ENCODE measurements at regions not wholly inside any gene's neighbourhood (a gene's known extent, or its start where the extent isn't known, plus 50 kb on each side); places are given as distances from the start of the nearest gene placed in this dataset.
"Not testable (repeated sequence)": the region's sequence is repeated elsewhere in the genome, so short reads cannot be mapped to it uniquely, and the experiment has no call there.

DNA sequence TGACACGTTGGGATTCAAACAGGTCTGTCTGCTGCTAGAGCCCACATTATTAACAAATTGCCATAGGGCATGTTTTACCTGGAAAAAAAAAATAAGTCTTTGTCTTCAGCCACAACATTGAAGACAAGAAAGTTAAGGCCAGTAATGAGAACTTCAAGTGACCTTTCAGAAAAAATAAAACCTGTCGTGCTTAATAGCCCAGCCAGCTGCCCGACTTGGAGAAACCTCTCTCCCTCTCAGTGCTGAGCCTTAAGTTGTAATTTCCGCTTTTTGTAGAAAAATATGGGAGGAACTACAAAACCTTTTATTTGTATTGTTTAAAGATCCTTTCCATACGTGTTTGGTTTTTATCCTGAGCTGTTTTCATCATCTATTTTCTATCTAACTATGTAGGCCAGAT is 454.3 kb upstream of the SLITRK6 start:
- intact Hi-C loops (cut with DNase I); ATAC-seq (ENCODE audit: poor library complexity); DNase-seq: not testable (repeated sequence)

DNA sequence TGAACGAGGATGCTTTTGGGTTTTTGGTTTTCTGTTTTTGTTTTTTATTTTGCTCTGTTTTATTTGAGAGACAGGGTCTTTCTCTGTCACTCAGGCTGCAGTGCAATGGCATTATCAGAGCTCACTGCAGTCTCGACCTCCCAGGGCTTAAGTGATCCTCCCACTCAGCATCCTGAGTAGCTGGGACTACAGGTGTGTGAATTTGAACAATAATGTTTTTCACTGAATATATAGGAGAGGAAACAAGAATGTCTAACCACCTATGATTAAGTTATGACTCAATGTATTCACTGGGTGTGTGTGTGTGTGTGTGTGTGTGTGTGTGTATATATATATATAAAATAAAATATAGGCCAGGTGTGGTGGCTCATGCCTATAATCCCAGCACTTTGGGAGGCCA is 456.6 kb upstream of the SLITRK6 start:
- ATAC-seq (ENCODE audit: poor library complexity); DNase-seq; intact Hi-C loops (cut with DNase I): not testable (repeated sequence)

- ATAC-seq (ENCODE audit: poor library complexity) (no peak), DNase-seq (no peak)
- intact Hi-C loops (cut with DNase I): no loop called here
Measured at GRCh38 chr13:86269511-86269910, 470.3 kb upstream of the SLITRK6 start.

- no peak for ATAC-seq (ENCODE audit: poor library complexity)
- intact Hi-C loops (cut with DNase I): no loop called here
- no peak for DNase-seq
Measured at GRCh38 chr13:86282442-86282841, 483.2 kb upstream of the SLITRK6 start.

- intact Hi-C loops (cut with DNase I): no loop called here
- DNase-seq: no peak
- no peak for ATAC-seq (ENCODE audit: poor library complexity)
Measured at GRCh38 chr13:86283031-86283430, 483.8 kb upstream of the SLITRK6 start.

- DNase-seq (no peak), ATAC-seq (ENCODE audit: poor library complexity) (no peak)
- intact Hi-C loops (cut with DNase I): no loop called here
Measured at GRCh38 chr13:86298725-86299124, 499.5 kb upstream of the SLITRK6 start.

DNA sequence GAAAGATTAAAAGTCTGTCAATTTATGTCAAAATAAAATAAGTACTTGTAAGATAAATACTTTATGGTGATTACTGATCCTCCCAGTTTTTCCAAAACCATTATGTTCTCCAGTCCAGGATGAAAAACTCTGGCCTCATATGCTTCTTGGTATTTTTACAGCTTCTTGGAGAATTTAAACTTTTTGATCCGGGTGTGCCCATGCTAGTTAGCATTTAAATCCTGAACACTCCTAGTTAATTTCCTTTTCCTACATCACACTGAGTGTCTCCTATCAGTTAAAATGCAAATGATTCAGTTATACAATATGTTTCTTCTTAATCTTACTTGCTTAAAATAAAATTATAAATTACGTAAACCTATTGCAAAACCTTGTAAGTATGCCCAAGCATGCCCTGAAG is 499.9 kb upstream of the SLITRK6 start:
- DNase-seq (no peak), ATAC-seq (ENCODE audit: poor library complexity) (no peak)

DNA sequence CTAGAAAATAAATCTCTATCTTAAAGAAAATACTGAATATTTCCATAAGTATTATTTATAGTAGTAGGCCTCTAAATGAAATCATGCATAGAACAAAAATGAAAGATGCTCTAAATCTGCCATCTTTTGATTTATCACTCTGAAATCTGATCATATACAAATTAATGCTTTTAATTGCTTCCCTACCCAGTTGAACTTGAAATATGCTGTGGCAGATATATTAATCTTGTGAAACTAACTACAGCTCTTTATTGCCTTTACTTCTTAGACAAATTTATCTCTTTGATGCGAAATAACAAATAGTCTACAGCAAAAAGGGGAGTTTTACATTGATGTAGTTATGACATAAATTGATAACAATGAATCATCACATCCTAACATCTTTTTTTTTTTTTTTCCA is 510.7 kb upstream of the SLITRK6 start:
- ATAC-seq (ENCODE audit: poor library complexity) (no peak), DNase-seq (no peak)
- intact Hi-C loops (cut with DNase I): no loop called here

More for the DNA sequence above, 499.9 kb upstream of the SLITRK6 start:
- intact Hi-C loops (cut with DNase I): no loop called here

DNA sequence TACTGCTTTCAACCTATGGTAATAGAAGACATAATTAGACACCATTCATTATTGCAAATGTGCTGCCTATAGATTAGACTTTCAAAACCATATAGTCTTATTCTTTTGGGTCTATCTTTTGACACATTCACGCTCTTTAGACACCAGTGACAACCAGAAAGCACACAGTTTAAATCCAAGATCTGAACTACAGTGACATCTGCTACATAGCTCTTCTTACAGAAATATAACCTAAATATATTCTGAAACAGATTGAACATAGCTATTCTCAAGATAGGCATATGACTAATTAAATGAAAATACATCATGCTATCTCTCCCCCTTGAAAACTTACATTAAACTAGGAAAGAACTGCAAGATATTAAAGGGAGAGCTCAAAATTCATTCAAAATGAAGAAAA is 514.2 kb upstream of the SLITRK6 start:
- intact Hi-C loops (cut with DNase I): no loop called here
- ATAC-seq (ENCODE audit: poor library complexity): no peak
- no peak for DNase-seq

GRCh38 chr13:86318450-86318849 is 519.2 kb upstream of the SLITRK6 start:
- no peak for DNase-seq
- intact Hi-C loops (cut with DNase I): no loop called here
- ATAC-seq (ENCODE audit: poor library complexity): no peak

DNA sequence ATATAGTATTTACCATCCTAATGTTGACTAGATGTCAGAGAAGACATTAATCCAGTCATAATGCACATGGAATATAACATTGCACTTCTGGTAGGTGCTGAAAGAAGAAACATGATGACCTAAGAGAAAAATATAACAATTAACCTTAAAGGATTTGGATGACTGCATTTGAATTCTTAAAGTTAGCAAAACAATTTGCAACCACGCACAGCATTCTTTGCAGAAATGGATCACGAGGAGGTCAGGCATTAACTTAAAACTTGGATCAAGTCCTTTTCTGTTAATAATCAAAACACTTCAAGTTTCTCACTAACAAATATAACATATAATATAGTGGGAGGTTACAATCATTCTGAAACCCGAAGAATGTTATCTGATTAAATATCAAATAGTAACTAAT is 525.0 kb upstream of the SLITRK6 start:
- ATAC-seq (ENCODE audit: poor library complexity): no peak
- intact Hi-C loops (cut with DNase I): no loop called here

GRCh38 chr13:86355301-86355700 is 556.1 kb upstream of the SLITRK6 start:
- no peak for DNase-seq
- intact Hi-C loops (cut with DNase I): no loop called here
- ATAC-seq (ENCODE audit: poor library complexity): no peak

More for the DNA sequence above, 525.0 kb upstream of the SLITRK6 start:
- DNase-seq: no peak

DNA sequence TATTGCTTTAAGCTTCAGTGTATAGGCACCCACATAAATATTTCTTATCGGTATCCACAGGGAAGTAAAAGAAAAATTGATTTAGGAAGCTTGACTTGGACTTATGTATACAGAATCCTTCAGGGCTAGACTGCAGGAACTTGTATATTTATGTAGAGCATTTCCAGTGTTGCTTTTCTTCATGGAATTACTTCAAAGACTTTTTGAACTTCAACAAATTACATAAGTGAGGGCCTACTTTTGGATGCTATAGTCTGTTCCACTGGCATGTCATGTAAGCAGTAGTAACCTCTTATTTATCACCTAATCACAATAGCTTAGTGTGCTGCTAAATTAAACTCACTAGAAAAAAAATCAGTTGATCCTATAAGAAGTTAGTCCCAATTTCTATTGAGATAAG is 557.9 kb upstream of the SLITRK6 start:
- ATAC-seq (ENCODE audit: poor library complexity) (no peak), DNase-seq (no peak)
- intact Hi-C loops (cut with DNase I): no loop called here

DNA sequence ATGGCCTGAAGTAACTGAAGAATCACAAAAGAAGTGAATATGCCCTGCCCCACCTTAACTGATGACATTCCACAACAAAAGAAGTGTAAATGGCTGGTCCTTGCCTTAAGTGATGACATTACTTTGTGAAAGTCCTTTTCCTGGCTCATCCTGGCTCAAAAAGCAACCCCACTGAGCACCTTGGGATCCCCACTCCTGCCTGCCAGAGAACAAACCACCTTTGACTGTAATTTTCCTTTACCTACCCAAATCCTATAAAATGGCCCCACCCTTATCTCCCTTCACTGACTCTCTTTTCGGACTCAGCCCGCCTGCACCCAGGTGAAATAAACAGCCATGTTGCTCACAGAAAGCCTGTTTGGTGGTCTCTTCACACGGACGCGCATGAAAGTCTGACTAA is 564.5 kb upstream of the SLITRK6 start:
- intact Hi-C loops (cut with DNase I); ATAC-seq (ENCODE audit: poor library complexity): not testable (repeated sequence)

GRCh38 chr13:86368924-86369323 is 569.7 kb upstream of the SLITRK6 start:
- no peak for DNase-seq
- ATAC-seq (ENCODE audit: poor library complexity): no peak
- intact Hi-C loops (cut with DNase I): no loop called here

More for the DNA sequence above, 564.5 kb upstream of the SLITRK6 start:
- DNase-seq: not testable (repeated sequence)

- intact Hi-C loops (cut with DNase I): no loop called here
- ATAC-seq (ENCODE audit: poor library complexity): no peak
- no peak for DNase-seq
Measured at GRCh38 chr13:86377451-86377850, 578.2 kb upstream of the SLITRK6 start.

DNA sequence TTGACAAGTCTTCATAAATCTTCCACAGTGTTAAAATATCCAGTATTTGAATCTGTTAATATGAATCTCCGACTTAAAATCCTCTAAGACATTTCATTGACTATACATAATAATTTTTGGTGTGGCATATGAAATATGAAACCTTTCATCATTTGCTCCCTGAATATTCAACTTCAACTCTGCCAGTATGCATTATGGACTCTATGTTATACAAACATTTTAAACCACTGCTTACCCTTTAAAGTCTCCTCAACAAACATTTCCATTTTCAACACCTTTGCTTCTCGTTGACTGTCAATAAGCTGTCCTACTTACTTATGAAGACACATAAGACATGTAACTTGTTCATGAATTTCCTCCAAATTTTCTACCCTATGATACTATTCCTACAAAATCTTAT is 579.4 kb upstream of the SLITRK6 start:
- ATAC-seq (ENCODE audit: poor library complexity) (no peak), DNase-seq (no peak)
- intact Hi-C loops (cut with DNase I): no loop called here

DNA sequence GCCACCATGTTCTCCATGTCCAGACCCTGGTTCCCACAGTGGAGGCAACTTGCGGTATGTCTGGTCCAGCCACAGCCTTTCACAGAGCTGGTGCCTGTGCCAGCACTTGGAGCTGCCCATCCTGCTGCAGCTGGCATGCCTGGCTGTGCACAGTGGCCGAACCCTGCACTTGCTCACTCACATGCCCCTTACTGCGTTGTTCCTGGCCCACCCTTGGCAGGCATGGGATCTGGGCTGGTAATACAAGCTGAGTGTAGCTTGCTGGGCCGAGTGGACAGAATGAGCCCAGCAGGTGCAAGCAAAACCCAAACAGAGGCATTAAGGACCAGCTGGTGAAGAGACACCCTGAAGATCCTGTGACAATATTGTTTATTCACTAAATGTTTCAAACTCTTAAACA is 583.9 kb upstream of the SLITRK6 start:
- no peak for DNase-seq

DNA sequence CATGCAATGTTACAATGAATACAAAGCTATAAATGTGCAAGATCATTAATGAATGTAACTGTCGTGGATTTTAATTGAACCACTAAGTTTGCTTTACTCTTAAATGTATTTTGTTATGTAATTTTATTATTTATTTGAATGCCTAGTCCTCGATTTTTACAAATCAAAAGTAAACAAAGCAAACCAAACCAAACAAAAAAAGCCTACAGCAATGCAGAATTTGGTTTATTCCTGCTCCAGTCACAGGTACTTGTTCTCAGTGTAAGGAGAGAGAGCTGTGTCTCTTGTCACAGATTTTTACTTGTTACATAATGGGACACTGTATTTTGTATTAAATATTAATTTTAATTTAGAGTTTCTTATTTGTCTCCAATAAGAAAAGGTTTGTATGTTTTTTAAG is 584.3 kb upstream of the SLITRK6 start:
- intact Hi-C loops (cut with DNase I): no loop called here
- ATAC-seq (ENCODE audit: poor library complexity) (no peak), DNase-seq (no peak)

More for the DNA sequence above, 583.9 kb upstream of the SLITRK6 start:
- intact Hi-C loops (cut with DNase I): no loop called here
- ATAC-seq (ENCODE audit: poor library complexity): no peak

DNA sequence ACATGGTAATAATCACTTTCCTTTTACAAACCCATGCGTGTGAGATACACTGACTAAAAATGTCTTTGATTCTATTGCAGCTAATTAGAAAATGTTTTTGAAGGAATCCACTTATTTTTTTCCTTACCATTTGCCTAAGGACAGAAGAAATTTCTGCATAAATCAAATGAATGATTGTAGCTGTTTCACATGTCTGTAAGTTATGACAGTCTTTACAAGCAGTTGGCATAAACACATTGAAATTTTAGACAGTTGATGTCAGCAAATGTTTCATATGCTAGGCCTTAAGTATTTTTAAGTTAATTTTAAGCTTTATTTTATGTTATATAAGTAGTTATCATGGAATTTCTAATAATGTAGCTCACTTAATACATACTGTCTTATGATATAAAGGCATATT is 598.4 kb upstream of the SLITRK6 start:
- DNase-seq (no peak), ATAC-seq (ENCODE audit: poor library complexity) (no peak)
- intact Hi-C loops (cut with DNase I): no loop called here

GRCh38 chr13:86399572-86399971 is 600.4 kb upstream of the SLITRK6 start:
- ATAC-seq (ENCODE audit: poor library complexity) (no peak), DNase-seq (no peak)
- intact Hi-C loops (cut with DNase I): no loop called here

GRCh38 chr13:86402500-86402899 is 603.3 kb upstream of the SLITRK6 start:
- DNase-seq (no peak), ATAC-seq (ENCODE audit: poor library complexity) (no peak)
- intact Hi-C loops (cut with DNase I): no loop called here

Data from Right ventricle myocardium superior (tissue), 1 donor.